GM18907 (cell line): ENCODE measurements at regions not wholly inside any gene's neighbourhood (a gene's known extent, or its start where the extent isn't known, plus 50 kb on each side); places are given as distances from the start of the nearest gene placed in this dataset.

Source experiments
- ATAC-seq: cut with Tn5 transposase; IDR thresholded peaks from one replicate; pipeline ENCODE4 v1.9.1; 2021; ENCODE audit warnings: mild to moderate bottlenecking, moderate library complexity; ENCODE audit not compliant: unreplicated experiment

DNA sequence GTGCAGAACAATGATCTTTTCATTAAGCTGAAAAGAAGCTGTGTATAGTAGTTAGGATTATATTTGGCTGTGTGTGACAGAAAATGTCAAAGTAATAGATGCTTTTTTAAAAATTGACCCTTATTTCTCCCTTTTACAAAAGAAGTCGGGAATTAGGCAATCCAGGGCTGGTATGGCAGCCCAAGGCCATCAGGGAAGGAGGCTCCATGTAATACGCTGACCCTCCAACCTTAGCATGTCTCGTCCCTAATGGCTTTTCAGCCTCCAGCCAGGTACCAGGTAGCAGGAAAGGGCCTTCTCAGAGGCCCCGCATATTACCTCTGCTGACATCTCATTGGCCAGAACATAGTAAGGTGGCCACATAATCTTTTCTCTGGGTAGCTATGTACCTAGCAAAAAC is 79.7 kb downstream of the VCPKMT start:
- no peak for ATAC-seq

- no peak for ATAC-seq
These were observed 79.1 kb downstream of the VCPKMT start for GRCh38 chr14:50037240-50037639.

- peak; percentile 10 for ATAC-seq
These were observed 78.5 kb downstream of the VCPKMT start for GRCh38 chr14:50037852-50038251.

DNA sequence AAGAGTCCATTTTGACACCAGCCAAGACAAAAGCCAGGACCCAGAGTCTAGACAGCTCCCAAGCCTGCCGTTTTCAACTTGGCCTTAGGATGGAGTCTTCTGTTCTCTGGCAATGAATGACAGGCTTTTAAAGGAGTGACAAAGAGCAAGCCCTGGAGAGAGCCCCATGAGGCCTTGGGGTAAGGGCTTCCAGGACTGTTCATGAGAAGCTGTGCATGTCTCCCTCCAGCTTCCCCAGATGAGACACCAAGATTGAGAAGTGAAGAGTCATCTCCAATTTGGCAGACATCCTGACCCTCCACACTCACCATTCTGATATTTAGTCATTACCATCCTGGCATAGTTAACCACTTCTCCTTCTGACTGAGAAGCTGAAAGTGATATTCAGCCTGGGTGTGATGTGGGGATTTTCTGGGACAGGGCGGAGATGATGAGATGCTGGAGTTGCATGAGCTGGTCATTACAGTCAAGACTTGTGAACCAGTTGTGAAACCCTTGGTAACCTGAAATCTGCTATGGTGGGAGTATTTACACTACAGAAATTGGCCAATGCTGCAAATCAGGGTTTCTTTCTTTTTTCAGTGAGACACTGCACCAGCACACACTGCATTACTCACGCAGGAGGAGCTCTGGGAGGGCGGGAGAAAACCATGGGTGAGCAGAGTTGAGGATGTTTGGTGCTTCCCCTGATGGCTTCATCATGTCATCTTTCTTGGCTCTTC is 77.8 kb downstream of the VCPKMT start:
- peak; percentile 90 for ATAC-seq

DNA sequence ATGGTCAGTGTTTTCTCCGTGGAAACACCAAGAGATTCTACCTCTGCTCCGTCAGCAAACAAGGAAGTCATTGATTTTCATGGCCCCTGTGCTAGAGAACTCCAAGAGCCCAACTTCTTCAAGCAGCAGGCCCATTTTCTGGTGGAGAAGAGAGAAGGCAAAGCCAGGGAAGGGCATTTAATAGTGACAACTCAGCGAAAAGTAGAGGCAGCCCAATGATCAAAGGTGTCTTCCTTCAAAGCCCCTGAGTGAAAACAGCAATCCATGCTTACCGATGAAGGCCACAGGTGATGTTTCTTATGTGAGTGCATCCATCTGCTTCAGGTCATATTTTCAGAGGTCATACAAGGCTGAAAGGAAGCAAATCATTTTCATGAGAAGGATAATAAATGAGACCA is 77.3 kb downstream of the VCPKMT start:
- ATAC-seq = no peak

DNA sequence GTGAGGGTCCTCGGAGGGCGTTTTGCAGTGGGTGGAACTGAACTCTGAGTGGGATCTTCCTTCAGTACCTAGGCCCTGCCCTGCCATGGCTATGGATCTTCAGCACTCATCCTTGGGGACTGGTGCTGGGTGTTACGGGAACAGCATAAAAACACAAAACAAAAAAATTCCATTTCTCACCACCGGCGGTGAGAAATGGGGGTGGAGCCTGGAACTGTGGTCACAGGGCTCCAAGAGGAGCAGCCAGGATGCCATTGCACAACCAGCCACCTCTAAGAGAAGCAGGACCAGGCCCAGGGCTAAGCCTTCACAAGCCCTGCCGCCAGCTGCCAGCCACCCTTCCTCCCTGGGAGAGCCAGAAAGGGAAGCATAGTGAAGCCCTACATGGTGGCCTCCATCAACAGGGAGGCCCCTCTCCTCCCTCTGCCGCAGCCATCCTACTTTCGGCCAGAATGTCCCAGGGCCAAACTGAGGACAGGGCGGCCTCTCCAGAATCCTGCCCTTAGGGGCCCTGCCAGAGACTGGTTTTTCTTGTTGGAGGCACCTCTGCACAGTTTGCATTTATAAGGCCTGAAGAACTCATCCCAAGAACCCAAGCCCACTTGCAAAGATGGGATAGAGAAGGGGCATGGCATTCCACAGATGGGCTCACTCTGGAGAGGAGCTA is 76.5 kb downstream of the VCPKMT start:
- ATAC-seq = no peak

GRCh38 chr14:50040401-50040775 is 76.0 kb downstream of the VCPKMT start:
- ATAC-seq = peak; percentile 24

DNA sequence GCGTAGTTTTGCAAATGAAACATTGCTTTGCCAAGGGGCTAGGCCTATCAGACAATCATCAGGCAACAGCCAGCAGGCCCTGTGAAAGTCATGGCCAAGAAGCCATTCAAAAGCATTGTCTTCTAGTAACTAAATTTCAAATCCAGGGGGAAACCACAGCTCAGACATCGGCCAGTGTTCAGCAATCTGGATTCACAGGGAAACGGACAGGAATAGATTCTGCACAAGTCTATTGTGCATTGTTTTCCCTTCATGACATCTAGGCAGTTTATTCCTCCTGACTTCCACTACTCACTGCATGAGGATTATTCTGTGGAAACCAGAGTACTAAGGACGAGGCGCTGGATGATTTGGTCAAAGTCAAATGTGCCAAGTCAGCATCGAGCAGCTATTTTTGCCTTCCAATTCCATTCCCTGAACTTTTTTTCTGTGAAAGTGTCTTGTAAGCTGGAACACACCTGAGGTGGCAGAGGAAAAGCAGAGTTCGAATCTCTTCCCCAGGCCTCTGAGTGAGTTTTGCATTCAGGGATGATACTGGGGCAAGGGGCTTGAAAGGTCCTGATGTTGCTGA is 75.4 kb downstream of the VCPKMT start:
- ATAC-seq = no peak

DNA sequence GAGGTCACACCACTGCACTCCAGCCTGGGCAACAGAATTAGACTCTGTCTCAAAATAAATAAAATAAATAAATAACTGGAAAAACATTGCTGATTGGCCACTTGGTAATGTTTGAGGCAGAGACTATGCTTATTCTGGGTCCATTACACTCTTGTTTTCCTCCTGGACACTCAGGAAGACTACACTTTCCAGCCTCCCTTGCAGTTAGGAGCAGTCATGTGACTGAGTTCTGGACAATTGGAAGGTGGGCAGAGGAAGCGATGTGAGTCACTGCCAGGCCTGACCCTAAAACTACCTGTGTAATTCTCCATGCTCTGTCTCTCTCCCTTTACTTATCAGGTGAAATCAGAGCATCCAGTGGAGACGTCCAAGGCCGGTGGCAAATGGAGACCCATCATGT is 74.4 kb downstream of the VCPKMT start:
- no peak for ATAC-seq

- no peak for ATAC-seq
These were observed 72.2 kb downstream of the VCPKMT start for GRCh38 chr14:50044042-50044651.

GRCh38 chr14:50045039-50045711 is 71.2 kb downstream of the VCPKMT start:
- ATAC-seq = peak; percentile 84

DNA sequence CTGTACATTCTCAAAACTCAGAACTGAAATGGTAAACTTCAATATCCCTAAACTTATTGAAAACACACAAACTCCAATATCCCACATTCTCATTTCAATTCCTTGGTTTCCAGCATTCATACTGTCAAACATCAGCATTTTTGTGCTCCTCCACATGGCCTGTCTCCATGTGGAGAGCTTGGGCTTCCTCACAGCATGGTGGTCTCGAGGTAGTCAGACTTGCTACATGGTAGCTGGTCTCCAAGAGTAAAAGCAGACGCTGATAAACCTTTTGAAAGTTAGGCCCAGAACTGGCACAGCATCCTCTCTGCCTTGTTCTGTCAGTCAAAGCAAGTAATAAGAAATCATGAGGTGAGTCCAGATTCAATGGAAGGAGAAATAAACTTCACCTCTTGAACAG is 70.5 kb downstream of the VCPKMT start:
- ATAC-seq = no peak

GRCh38 chr14:50047274-50047676 is 69.1 kb downstream of the VCPKMT start:
- ATAC-seq = peak; percentile 78

DNA sequence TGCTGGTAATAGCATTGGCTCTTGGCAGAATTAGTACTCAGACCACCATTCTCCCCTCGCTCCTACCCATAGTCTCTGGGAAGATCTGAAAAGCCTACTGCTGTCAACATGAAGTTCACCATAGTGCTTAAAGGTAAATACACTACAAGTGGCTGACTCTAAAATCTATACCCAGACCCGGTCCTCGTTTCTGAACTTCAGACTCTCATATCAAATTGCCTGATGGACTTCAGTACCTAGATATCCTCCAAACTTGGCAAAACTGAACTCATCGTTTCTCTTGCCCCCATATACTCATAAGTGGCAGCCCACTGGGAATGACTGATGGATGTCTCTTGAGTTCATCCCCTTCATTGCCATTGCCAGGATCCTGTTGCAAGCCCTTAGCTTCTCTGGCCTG is 67.3 kb downstream of the VCPKMT start:
- ATAC-seq = no peak

DNA sequence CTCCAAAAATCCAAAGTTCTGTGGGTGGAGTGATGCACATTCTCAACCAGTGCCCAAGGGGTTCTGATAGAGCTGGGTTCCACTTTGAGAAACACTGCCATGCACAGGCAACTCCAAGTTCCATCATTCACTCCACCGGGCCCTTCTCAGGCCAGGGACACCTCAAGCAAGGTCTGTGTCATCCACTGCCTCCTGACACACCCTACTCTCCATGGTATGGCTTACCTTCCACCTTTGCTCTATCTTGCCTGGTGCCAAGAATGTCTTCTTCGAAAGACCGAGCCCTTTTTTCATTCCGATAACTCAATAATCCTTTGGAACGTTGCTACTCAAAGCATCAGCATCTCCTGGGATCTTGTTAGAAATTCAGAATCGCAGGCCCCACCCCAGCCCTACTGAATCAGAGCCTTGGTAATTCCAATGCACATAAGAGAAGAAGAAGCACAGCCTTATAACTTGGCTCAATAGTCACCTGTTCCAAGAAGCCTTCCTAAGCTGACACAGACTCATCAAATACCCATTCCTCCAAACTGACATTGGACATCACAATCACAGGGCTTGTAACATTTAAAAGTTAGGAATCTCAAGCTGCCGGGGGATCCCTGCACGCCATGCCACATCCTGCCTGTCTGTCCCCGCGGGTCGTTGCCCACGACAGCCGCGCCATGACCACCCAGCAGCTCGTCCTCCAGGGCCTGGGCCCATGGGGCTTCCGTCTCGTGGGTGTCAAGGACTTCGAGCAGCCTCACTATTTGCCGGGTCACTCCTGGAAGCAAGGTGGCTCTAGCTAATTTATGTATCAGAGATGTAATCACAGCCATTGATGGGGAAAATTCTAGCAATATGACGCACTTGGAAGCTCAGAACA is 66.4 kb downstream of the VCPKMT start:
- no peak for ATAC-seq

DNA sequence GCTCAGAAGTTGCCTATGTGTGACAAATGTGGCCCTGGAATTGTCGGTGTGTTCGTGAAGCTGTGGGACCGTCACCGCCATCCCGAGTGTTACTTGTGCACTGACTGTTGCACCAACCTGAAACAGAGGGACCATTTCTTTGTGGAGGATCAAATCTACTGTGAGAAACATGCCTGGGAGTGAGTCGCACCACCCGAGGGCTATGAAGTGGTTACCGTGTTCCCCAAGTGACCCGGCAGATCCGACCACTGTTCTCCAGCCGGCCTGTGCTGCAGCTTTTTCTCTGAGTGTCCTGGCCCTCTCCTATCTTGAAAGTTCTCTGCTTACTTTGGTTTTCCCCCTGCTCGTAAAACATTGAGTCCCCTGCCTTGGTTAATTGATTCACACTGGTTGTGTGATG is 65.3 kb downstream of the VCPKMT start:
- ATAC-seq = no peak

GRCh38 chr14:50051706-50052105 is 64.7 kb downstream of the VCPKMT start:
- ATAC-seq = no peak

- no peak for ATAC-seq
These were observed 63.9 kb downstream of the VCPKMT start for GRCh38 chr14:50052517-50052916.

DNA sequence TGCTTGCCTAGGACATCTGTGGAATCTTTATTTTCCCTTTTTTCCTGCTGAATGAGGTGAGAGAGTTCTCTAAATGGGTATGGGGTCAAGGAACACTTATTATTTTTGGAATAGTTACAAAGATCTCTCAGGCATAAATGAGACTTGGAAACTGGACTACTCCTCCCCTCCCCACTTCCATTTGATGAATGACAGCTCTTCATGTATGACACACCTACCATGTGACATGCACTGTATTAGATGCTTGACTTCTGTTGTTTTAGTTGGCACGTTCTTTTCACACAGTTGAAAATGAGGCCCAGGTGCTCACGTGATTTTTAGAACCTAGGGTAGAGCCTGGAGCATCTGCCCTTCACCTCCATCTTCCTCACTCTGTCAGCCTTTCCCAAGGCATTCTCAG is 62.4 kb downstream of the VCPKMT start:
- no peak for ATAC-seq

DNA sequence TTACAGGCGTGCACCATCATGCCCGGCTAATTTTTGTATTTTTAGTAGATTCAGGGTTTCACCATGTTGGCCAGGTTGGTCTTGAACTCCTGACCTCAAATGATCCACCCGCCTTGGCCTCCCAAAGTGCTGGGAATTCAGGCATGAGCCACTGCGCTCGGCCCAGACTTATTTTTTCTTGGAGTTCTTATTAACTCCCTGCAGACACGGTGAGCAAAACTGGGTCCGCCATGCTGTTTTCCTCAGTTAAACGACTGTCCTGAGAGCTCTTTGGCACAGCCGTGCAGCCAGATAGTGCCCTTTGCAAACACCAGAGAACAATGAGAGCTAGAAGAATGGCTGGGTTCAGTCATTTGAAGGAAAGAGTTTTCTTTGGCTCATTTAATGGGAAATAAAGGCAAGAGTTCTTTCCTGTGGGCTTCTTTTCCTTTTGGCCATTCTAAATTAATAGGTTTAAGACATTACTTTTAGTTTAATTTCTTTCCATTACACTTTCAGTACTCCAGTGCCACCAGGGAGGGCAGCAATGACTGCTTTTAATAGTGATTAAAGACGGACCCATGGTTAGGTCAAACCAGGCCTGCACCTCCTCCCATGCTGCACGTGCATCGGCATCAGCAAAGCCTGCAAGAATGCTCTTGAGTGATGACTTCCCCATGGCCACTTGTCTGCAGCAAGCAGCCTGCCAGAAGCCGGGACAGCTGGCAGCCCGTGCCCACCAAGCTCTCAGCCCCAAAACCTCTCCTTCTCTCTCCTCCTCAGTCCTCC is 60.7 kb downstream of the VCPKMT start:
- no peak for ATAC-seq
